Stimulated activated CD4-positive, alpha-beta T cell treated with anti-CD3 and anti-CD28 coated beads, Interleukin-15, amount 100 ng/mL, for 48 hours (primary cell): ENCODE measurements at regions not wholly inside any gene's neighbourhood (a gene's known extent, or its start where the extent isn't known, plus 50 kb on each side); places are given as distances from the start of the nearest gene placed in this dataset.
"Not testable (repeated sequence)": the region's sequence is repeated elsewhere in the genome, so short reads cannot be mapped to it uniquely, and the experiment has no call there.

Experiments used
- DNase-seq, 2 donors: peaks; one replicate each; pipeline ENCODE4 v3.0.0-alpha.2; 2020; ENCODE audit warnings: low read depth in 2 of 2

DNA sequence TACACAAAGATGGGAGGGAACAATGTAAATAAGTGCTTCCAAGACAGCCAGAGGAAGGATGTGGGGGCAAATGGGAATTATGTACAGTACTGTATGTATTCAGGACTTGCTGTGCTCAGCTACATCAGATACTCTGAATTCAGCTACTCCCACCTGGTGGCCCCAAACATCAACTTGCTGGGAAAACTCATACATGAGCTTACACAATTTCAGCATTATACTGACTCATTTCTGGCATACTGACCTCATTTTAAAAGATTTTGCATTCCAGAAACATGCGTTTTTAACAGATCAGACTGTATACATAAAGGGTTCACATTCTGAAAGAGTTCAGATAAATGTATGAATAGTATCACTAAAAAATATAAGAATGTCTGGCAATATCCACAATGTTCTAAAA lies 59.7 kb downstream of the GPX5 start:
- no peak for DNase-seq

DNA sequence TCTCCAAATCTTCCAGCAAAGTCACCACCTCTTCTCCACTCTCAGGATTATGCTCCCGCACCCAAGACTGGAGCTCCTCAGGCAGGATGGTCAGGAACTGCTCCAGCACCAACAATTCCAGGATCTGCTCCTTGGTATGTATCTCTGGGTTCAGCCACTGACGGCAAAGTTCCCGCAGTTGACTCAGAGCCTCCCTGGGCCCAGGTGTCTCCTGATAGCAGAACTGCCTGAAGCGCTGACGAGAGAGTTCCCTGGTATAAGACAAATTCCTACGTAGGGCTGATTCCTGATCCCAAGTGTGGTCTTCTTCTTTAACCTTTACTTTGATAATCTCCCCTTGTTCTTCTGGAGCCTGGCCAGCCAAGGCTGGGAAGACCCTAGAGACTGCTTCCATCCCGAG lies 60.6 kb downstream of the GPX5 start:
- no peak for DNase-seq

GRCh38 chr6:28586962-28587745 lies 61.5 kb downstream of the GPX5 start:
- peak; percentile 53 to 64 for DNase-seq

- DNase-seq, result no peak
Observed at GRCh38 chr6:28587746-28588075, 62.0 kb downstream of the GPX5 start.

DNA sequence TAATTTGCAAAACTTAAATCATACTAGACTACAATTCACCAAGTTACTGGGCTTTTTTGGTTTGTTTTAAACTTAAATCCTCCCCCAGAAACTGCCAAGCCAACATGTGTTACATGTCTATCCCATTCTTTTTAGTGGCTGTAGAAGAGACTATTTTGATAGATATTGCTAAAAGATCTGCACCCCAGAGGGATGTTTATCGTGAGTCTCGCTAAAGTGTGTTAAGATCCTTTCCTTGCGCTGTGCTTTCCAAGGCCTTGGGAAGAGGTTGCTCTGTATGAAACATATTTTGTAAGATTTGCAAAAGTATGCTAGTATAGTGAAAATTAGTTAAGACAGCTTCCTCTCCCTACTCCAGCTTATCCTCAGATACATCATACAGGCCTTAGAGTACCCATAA lies 63.0 kb downstream of the GPX5 start:
- no peak for DNase-seq

DNA sequence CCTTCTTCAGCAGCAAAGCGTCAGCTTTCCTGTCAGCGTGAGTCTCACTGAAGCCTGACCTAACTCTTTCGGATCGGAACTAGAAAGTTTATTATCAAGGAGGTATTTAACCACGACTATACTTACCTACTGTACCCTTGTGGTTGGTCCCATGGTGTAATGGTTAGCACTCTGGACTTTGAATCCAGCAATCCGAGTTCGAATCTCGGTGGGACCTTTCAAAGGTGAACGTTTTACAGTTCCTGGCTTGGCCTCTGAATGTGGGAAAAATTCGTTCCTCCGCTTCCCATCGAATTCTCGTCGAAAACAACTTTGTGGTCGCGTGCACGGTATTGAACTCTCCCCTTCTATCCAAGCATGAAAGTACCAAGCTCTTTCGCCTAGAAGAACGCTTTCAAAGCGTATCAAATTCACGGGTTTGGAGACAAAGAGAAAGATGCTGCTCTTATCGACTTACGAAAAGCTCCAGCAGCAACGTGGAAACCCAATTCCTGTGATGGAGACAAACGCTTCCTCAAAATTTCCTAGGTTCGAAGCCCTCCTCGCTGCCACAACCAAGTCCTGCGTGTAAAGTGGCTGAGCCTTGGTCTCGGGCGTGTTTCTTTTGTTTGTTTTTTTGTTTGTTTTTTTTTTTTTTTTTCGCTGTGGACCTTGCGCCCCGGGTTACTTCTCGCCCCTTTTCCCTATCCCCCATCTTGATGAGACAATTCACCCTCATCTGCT lies 63.7 kb downstream of the GPX5 start:
- peak in 1 of 2 donors; percentile 61 for DNase-seq

DNA sequence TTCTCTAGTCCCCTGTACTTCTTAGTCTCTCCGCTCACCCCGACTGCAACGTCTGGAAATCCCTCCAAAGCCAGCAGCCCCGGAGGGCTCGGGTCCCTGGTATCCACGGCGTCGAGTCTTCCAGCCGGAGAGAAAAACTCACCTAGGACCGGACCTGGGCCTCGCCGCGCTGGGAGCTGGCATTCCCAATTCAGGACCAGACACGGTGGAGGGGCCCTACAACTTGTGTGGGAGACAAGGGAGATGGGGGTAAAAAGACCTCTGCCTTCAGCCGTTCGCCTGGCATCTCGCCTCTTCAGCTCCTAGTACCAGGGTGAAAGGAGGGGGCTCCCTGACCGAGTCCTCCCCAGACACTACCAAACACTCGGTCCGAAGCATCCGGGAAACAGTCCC lies 64.3 kb downstream of the GPX5 start:
- no peak for DNase-seq

GRCh38 chr6:28597217-28597835 lies 71.6 kb downstream of the GPX5 start:
- DNase-seq, result peak in 1 of 2 donors; percentile 34

GRCh38 chr6:28597924-28598722 lies 72.4 kb downstream of the GPX5 start:
- DNase-seq, result no peak

DNA sequence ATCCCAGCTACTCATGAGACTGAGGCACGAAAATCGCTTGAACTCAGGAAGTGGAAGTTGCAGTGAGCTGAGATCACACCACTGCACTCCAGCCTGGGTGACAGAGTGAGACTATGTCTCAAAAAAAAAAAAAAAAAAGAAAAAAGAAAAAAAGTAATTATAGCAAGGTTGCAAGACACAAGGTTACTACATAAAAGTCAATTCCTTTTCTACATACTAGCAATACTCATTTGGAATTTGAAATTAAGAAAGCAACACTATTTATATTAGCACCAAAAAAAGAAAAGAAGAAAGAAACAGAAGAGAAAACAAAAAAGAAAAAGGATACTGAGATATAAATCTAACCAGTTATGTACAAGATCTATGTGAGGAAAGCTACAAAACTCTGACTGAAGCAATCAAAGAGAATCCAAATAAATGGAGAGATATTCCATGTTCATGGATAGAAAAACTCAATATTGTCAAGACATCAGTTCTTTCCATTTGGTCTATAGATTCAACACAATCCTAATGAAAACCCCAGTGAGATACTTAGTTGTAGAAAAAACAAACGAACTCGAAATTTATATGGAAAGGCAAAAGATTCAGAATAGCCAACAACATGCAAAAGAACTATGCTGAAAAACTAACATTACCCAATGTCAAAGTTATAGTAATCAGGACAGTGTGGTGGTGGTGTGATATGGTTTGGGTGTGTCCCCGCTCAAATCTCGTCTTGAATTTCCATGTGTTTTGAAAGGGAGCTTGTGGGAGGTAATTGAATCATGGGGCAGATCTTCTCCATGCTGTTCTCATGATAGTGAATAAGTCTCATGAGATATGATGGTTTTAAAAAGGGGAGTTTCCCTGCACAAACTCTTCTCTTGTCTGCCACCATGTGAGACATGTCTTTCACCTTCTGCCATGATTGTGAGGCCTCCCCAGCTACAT lies 73.3 kb downstream of the GPX5 start:
- no peak for DNase-seq

GRCh38 chr6:28600245-28600644 lies 74.6 kb downstream of the GPX5 start:
- DNase-seq, result no peak

- no peak for DNase-seq
Observed at GRCh38 chr6:28603891-28604290, 78.2 kb downstream of the GPX5 start.

DNA sequence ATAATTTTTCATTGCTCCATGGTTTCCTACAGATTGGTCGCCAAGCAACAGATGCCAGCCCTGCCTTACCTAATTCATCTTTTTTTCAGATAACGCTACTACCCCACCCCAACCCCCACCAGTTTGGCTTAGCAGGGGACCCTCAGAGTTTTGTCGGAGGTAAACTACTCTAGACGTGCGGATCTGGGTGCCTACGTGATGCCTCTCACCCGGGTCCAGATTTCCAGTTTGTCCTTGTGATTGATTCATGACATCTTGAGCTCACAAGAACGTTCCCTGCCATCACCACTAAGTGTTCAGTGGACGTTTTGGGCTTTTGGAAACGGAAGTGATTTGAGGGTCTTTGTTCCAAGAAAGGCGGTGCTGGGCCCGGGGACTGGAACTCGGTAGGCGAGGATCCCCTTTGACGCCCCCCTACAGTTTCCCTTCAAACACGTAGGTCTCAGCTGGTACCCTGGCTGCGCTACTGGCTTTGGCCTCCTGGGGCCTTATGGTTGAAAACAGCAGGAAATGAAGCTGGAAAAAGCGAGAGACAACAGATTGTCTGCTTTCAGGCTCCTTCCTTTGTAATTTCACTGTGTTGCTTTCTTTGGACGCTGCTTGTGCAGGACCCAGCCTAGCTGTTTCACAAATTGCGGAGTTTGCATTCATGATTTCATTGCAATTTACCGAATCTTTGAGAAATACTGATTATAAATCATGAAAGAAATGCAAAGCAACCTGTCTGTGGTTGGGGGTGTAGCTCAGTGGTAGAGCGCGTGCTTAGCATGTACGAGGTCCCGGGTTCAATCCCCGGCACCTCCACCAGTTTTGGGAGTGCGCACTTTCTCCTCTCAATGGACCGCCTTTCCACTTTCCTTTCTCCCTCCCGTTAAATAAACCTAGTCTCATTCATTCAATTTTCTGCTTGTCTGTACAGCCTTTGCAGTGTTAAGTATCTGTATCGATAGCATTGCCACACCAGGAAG lies 81.0 kb downstream of the GPX5 start:
- peak in 1 of 2 donors; percentile 44 for DNase-seq

GRCh38 chr6:28607990-28608389 lies 82.3 kb downstream of the GPX5 start:
- DNase-seq, result no peak

GRCh38 chr6:28609672-28610071 lies 84.0 kb downstream of the GPX5 start:
- no peak for DNase-seq

DNA sequence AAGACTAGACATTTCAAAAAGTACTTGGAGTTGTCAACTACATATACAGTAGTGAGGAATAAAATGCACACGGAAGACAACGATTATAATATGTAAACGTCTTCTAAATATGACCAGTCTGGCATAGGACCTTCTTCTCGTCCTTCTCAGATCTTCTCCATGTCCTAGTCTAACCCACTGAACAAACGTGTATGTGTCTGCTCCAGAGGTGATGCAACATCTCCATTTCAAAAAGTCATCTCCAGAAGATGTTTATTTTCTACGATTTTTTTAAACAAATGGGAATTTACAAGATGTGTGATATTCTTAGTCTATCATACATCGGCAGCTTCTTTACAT lies 89.9 kb downstream of the GPX5 start:
- DNase-seq, result no peak

- DNase-seq, result no peak
Observed at GRCh38 chr6:28615955-28616747, 90.5 kb downstream of the GPX5 start.

GRCh38 chr6:28618898-28619555 lies 93.3 kb downstream of the GPX5 start:
- DNase-seq, result no peak

DNA sequence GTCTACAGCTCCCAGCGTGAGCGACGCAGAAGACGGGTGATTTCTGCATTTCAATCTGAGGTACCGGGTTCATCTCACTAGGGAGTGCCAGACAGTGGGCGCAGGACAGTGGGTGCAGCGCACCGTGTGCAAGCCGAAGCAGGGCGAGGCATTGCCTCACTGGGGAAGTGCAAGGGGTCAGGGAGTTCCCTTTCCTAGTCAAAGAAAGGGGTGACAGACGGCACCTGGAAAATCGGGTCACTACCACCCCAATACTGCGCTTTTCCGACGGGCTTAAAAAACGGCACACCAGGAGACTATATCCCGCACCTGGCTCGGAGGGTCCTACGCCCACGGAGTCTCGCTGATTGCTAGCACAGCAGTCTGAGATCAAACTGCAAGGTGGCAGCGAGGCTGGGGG lies 95.6 kb downstream of the GPX5 start:
- not testable (repeated sequence) for DNase-seq
